Stomach (tissue), 4 donors: ENCODE measurements at regions not wholly inside any gene's neighbourhood (a gene's known extent, or its start where the extent isn't known, plus 50 kb on each side); places are given as distances from the start of the nearest gene placed in this dataset.
"Not testable (repeated sequence)": the region's sequence is repeated elsewhere in the genome, so short reads cannot be mapped to it uniquely, and the experiment has no call there.

Experiments
- EP300 ChIP-seq: sonication (generic); formaldehyde crosslinking; IDR thresholded peaks from one replicate; pipeline ENCODE4 v1.6.1; 2017; ENCODE audit warnings: antibody characterized with exemption
- POLR2A ChIP-seq, 4 donors: fragments of 450-650 bp; IDR thresholded peaks; one replicate each; pipeline ENCODE4 v1.6.1; 2016; ENCODE audit warnings: antibody characterized with exemption in 4 of 4, control low read depth in 2 of 4, mild to moderate bottlenecking in 1 of 4, moderate library complexity in 1 of 4
- POLR2AphosphoS5 ChIP-seq, 3 donors: sonication (generic); formaldehyde crosslinking; IDR thresholded peaks; one replicate each; pipeline ENCODE4 v1.6.1; 2016; ENCODE audit warnings: antibody characterized with exemption in 3 of 3
- TF ChIP-seq, protein P1 (sequence below), 7 experiments: fragments of 450-650 bp in 4 of 7; fragments of 200-600 bp in 3 of 7; sonication (generic) in 3 of 7; IDR thresholded peaks; one replicate each; pipeline ENCODE4 v1.5.1; 2016 to 2019; ENCODE audit warnings: antibody characterized with exemption in 7 of 7, control low read depth in 2 of 7, mild to moderate bottlenecking in 1 of 7

DNA sequence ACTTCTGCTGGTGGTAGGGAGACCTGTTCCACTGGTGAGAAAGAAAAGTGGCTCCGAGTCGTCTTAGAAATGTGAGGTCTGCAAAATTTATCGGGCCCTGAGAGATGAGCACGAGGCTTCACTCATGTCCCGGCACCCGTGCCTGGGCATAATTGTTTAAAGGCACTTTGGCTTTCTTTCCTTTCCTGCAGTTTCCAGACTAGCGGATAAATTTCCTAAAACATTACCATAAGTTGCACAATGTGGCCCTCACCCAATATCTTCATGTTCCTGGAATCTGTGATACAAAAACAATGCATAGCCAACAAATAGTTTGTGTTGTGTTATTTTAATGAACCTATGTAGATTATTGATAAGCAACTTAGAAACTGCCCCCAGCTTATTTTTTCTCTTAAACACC lies 52.6 kb upstream of the GOLGA8O start:
- TF ChIP-seq, protein P1, sequence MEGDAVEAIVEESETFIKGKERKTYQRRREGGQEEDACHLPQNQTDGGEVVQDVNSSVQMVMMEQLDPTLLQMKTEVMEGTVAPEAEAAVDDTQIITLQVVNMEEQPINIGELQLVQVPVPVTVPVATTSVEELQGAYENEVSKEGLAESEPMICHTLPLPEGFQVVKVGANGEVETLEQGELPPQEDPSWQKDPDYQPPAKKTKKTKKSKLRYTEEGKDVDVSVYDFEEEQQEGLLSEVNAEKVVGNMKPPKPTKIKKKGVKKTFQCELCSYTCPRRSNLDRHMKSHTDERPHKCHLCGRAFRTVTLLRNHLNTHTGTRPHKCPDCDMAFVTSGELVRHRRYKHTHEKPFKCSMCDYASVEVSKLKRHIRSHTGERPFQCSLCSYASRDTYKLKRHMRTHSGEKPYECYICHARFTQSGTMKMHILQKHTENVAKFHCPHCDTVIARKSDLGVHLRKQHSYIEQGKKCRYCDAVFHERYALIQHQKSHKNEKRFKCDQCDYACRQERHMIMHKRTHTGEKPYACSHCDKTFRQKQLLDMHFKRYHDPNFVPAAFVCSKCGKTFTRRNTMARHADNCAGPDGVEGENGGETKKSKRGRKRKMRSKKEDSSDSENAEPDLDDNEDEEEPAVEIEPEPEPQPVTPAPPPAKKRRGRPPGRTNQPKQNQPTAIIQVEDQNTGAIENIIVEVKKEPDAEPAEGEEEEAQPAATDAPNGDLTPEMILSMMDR (IDR thresholded peaks at IDR 0.05): not testable (repeated sequence)
- TF ChIP-seq EP300; POLR2A (IDR thresholded peaks at IDR 0.05); POLR2AphosphoS5 (IDR thresholded peaks at IDR 0.05): not testable (repeated sequence)
